BJ (cell line): ENCODE measurements at regions not wholly inside any gene's neighbourhood (a gene's known extent, or its start where the extent isn't known, plus 50 kb on each side); places are given as distances from the start of the nearest gene placed in this dataset.

Experiments used
- CTCF ChIA-PET: fragments of 350-600 bp; formaldehyde crosslinking; extraction: SDS; loops from one replicate; lab custom pipeline; 2021; ENCODE audit warnings: antibody characterized with exemption, inconsistent platforms; lab: Yijun Ruan, JAX
- POLR2A ChIA-PET: fragments of 300-600 bp; sonication (Branson Sonifier 250); formaldehyde crosslinking; extraction: SDS; loops from one replicate; lab custom pipeline; 2021; ENCODE audit warnings: antibody characterized with exemption; lab: Charles Lee
- DNase-seq: peaks from one replicate; pipeline ENCODE4 v3.0.0-alpha.2; 2011; ENCODE audit warnings: low read depth
- H3K27me3 ChIP-seq: 2 replicates; pipeline ENCODE4 v1.6.0; 2011; ENCODE audit warnings: low read length; ENCODE audit not compliant: control insufficient read depth, insufficient read depth
- H3K36me3 ChIP-seq: 2 replicates; pipeline ENCODE4 v1.5.1; 2011; ENCODE audit warnings: low read length; ENCODE audit not compliant: control insufficient read depth, insufficient read depth
- H3K4me3 ChIP-seq: 2 replicates; pipeline ENCODE4 v1.5.1; 2011; ENCODE audit warnings: low read depth, mild to moderate bottlenecking, control low read depth, low read length
- CTCF ChIP-seq: IDR thresholded peaks from 2 replicates; pipeline ENCODE4 v1.5.1; 2011; ENCODE audit warnings: low read depth, mild to moderate bottlenecking, control low read depth, inconsistent platforms, low read length, moderate library complexity; ENCODE audit not compliant: insufficient read depth

GRCh38 chr9:16267281-16268066 lies 603.0 kb downstream of the BNC2 start:
- H3K4me3 ChIP-seq: no peak overlapping the region
- H3K36me3 ChIP-seq: no peaks in the 10 kb centered on the region
- POLR2A ChIA-PET: interaction anchor here (0.6 kb wide), 1 partner anchor 24 kb away, joined by 4 read pairs; no protein-coding TSS in a partner anchor
- CTCF ChIA-PET: interaction anchor here (0.9 to 5.7 kb wide), 4 partner anchors 10 to 65 kb away, joined by 3 to 31 read pairs (median 4); no protein-coding TSS in a partner anchor
- no peak for DNase-seq
- no peak for TF ChIP-seq CTCF
- H3K27me3 ChIP-seq: no peaks in the 10 kb centered on the region

DNA sequence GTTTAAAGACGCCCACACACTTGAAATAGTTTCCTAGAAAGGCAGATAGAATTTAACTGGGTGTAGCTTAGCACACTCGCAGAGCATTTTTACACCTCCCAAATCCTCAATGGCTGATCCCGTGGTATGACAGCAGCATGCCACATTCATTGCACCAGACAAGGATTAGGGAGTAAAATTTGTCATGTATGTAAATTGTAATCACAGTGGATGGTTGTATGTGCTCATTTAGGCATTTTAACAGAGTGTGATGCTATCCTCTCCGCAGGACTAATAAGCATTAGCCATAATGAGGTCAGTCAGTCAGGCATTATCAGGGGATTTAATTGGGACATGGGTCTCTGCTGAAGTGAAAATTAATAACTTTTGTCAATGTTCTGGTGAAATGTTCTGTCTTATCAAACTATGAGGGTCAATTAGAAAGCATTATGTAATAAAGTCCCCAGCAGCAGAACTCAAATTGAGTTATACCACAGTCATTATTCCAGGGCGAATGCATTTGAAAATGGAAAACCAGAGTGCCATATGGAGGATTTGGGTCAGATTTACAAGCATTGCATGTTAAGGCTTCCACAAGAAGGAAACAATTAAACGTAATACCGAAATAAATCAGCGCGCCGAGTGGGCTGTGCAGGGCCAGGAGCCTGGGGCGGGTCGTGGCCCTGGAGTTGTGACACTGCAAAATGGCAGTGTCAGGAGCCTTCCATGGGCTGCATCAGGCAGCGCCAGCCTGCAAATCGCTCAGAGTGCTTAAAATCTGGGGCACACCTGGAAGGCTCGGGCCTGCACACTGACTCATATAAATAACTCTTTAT lies 602.2 kb downstream of the BNC2 start:
- TF ChIP-seq CTCF: no peak
- Histone ChIP-seq H3K27me3 (no peaks in the 10 kb centered on the region), H3K36me3 (no peaks in the 10 kb centered on the region), H3K4me3 (no peak overlapping the region)
- CTCF ChIA-PET: interaction anchor here (0.9 to 5.7 kb wide), 3 partner anchors 11 to 27 kb away, joined by 3 to 31 read pairs (median 3); no protein-coding TSS in a partner anchor
- POLR2A ChIA-PET: interaction anchor here (0.6 kb wide), 1 partner anchor 25 kb away, joined by 4 read pairs; no protein-coding TSS in a partner anchor
- DNase-seq: no peak

- DNase-seq: no peak
- ChIA-PET POLR2A (no interaction called here), CTCF (no interaction called here)
- Histone ChIP-seq H3K36me3 (no peaks in the 10 kb centered on the region), H3K27me3 (no peaks in the 10 kb centered on the region), H3K4me3 (no peak overlapping the region)
- no peak for TF ChIP-seq CTCF
Observed at GRCh38 chr9:16271967-16272366, 598.5 kb downstream of the BNC2 start.

- no peak overlapping the region for H3K4me3 ChIP-seq
- no peak for TF ChIP-seq CTCF
- H3K36me3 ChIP-seq: no peaks in the 10 kb centered on the region
- DNase-seq: no peak
- POLR2A ChIA-PET: no interaction called here
- no peaks in the 10 kb centered on the region for H3K27me3 ChIP-seq
- CTCF ChIA-PET: interaction anchor here (1.2 to 1.4 kb wide), 2 partner anchors 14 to 16 kb away, joined by 3 to 6 read pairs; no protein-coding TSS in a partner anchor
Observed at GRCh38 chr9:16272776-16273175, 597.7 kb downstream of the BNC2 start.
